Stomach (tissue), 8 donors: ENCODE measurements at regions not wholly inside any gene's neighbourhood (a gene's known extent, or its start where the extent isn't known, plus 50 kb on each side); places are given as distances from the start of the nearest gene placed in this dataset.

ENCODE experiments used
- DNase-seq, 2 donors: peaks; one replicate each; pipeline versions ENCODE4 v3.0.0 to v3.0.0-alpha.2; 2013 to 2019
- H3K27ac ChIP-seq, 5 donors: fragments of 200-600 bp in 4 of 5; sonication (generic) in 4 of 5; one replicate each; pipeline ENCODE4 v1.5.1; 2013 to 2019; ENCODE audit warnings: mild to moderate bottlenecking in 1 of 5, moderate library complexity in 1 of 5
- H3K27me3 ChIP-seq, 3 donors: fragments of 200-600 bp; sonication (generic); one replicate each; pipeline ENCODE4 v1.5.1; 2017 to 2019; ENCODE audit warnings: mixed run types in 1 of 3
- H3K36me3 ChIP-seq, 4 donors: fragments of 200-600 bp; sonication (generic); 1 replicate in 3 of 4; 2 replicates in 1 of 4; pipeline ENCODE4 v1.5.1; 2016 to 2019
- H3K4me1 ChIP-seq, 4 donors: fragments of 200-600 bp; sonication (generic); one replicate each; pipeline ENCODE4 v1.5.1; 2016 to 2019
- H3K4me3 ChIP-seq, 4 donors: fragments of 200-600 bp; sonication (generic) in 3 of 4; one replicate each; pipeline ENCODE4 v1.5.1; 2016 to 2019; ENCODE audit warnings: mild to moderate bottlenecking in 1 of 4
- H3K9me3 ChIP-seq, 4 donors: fragments of 200-600 bp; sonication (generic); one replicate each; pipeline ENCODE4 v1.5.1; 2016 to 2019
- CTCF ChIP-seq, 7 experiments: fragments of 450-650 bp in 4 of 7; fragments of 200-600 bp in 3 of 7; sonication (generic) in 3 of 7; IDR thresholded peaks; one replicate each; pipeline ENCODE4 v1.5.1; 2016 to 2019; ENCODE audit warnings: antibody characterized with exemption in 7 of 7, control low read depth in 2 of 7, mild to moderate bottlenecking in 1 of 7
- EP300 ChIP-seq: sonication (generic); formaldehyde crosslinking; IDR thresholded peaks from one replicate; pipeline ENCODE4 v1.6.1; 2017; ENCODE audit warnings: antibody characterized with exemption
- POLR2A ChIP-seq, 4 donors: fragments of 450-650 bp; IDR thresholded peaks; one replicate each; pipeline ENCODE4 v1.6.1; 2016; ENCODE audit warnings: antibody characterized with exemption in 4 of 4, control low read depth in 2 of 4, mild to moderate bottlenecking in 1 of 4, moderate library complexity in 1 of 4
- POLR2AphosphoS5 ChIP-seq, 3 donors: sonication (generic); formaldehyde crosslinking; IDR thresholded peaks; one replicate each; pipeline ENCODE4 v1.6.1; 2016; ENCODE audit warnings: antibody characterized with exemption in 3 of 3
- WGBS, 5 donors: extraction: QIAGEN DNeasy Blood & Tissue Kit in 3 of 5; methylation state at CpG; one replicate each; pipeline versions ENCODE4 v1.1.5 to v1.1.7; 2013 to 2018; 5-methylcytosine and 5-hydroxymethylcytosine counted together
- intact Hi-C: fragments of 100-400 bp; cut with DNase I; formaldehyde crosslinking; loops from one replicate; pipeline ENCODE4 v1.15.1; 2023; ENCODE audit warnings: low total_unique reads
- donor health status: healthy with polysubstance abuse.
- donor health status: Bipolar disorder and iron deficiency.
- donor health status: healthy.

GRCh38 chr4:54517781-54518444 lies 139.8 kb upstream of the KIT start:
- Histone ChIP-seq H3K27ac (no peak overlapping the region), H3K36me3 (no peaks in the 10 kb centered on the region), H3K9me3 (no peaks in the 10 kb centered on the region), H3K4me1 (peaks cover 0 to 5% (median 2%) of the 10 kb centered on the region in 4 donors), H3K4me3 (no peak overlapping the region), H3K27me3 (no peaks in the 10 kb centered on the region)
- DNase-seq: no peak
- intact Hi-C loops: no loop called here
- WGBS, 5 donors: 86 to 93% (median 92%) methylated on average over 3 of the region's 3 CpGs
- no peak for TF ChIP-seq CTCF (IDR thresholded peaks at IDR 0.05)

- H3K27ac ChIP-seq: no peak overlapping the region
- H3K27me3 ChIP-seq: peaks cover 0 to 11% (median 0%) of the 10 kb centered on the region in 3 donors
- TF ChIP-seq EP300 (no peak), POLR2A (IDR thresholded peaks at IDR 0.05) (no peak), CTCF (IDR thresholded peaks at IDR 0.05) (no peak), POLR2AphosphoS5 (IDR thresholded peaks at IDR 0.05) (no peak)
- intact Hi-C loops: no loop called here
- H3K9me3 ChIP-seq: no peaks in the 10 kb centered on the region
- H3K36me3 ChIP-seq: no peaks in the 10 kb centered on the region
- 46 to 63% (median 58%) methylated on average over 3 of the region's 3 CpGs for WGBS, 5 donors
- DNase-seq: no peak
- H3K4me3 ChIP-seq: no peak overlapping the region
- no peaks in the 10 kb centered on the region for H3K4me1 ChIP-seq
Measured at GRCh38 chr4:54525602-54526001, 132.2 kb upstream of the KIT start.

GRCh38 chr4:54526560-54526959 lies 131.2 kb upstream of the KIT start:
- WGBS, 5 donors: 40 to 51% (median 49%) methylated on average over 4 of the region's 4 CpGs
- Histone ChIP-seq H3K27me3 (peaks cover 0 to 11% (median 0%) of the 10 kb centered on the region in 3 donors), H3K36me3 (no peaks in the 10 kb centered on the region), H3K4me1 (no peaks in the 10 kb centered on the region), H3K4me3 (no peak overlapping the region), H3K9me3 (no peaks in the 10 kb centered on the region), H3K27ac (no peak overlapping the region)
- intact Hi-C loops: no loop called here
- no peak for TF ChIP-seq CTCF (IDR thresholded peaks at IDR 0.05)
- no peak for TF ChIP-seq POLR2A (IDR thresholded peaks at IDR 0.05)
- no peak for TF ChIP-seq EP300
- TF ChIP-seq POLR2AphosphoS5 (IDR thresholded peaks at IDR 0.05): no peak
- no peak for DNase-seq

GRCh38 chr4:54527532-54527931 lies 130.2 kb upstream of the KIT start:
- 62 to 80% (median 74%) methylated on average over 6 of the region's 6 CpGs for WGBS, 5 donors
- intact Hi-C loops: no loop called here
- Histone ChIP-seq H3K9me3 (no peaks in the 10 kb centered on the region), H3K27ac (no peak overlapping the region), H3K36me3 (no peaks in the 10 kb centered on the region), H3K4me3 (no peak overlapping the region), H3K27me3 (peaks cover 0 to 11% (median 0%) of the 10 kb centered on the region in 3 donors), H3K4me1 (no peaks in the 10 kb centered on the region)
- TF ChIP-seq POLR2AphosphoS5 (IDR thresholded peaks at IDR 0.05) (no peak), POLR2A (IDR thresholded peaks at IDR 0.05) (no peak), EP300 (no peak), CTCF (IDR thresholded peaks at IDR 0.05) (no peak)
- no peak for DNase-seq
